GM21619 (cell line): ENCODE measurements at regions not wholly inside any gene's neighbourhood (a gene's known extent, or its start where the extent isn't known, plus 50 kb on each side); places are given as distances from the start of the nearest gene placed in this dataset.
"Not testable (repeated sequence)": the region's sequence is repeated elsewhere in the genome, so short reads cannot be mapped to it uniquely, and the experiment has no call there.

Experiments used
- ATAC-seq: cut with Tn5 transposase; IDR thresholded peaks from one replicate; pipeline ENCODE4 v1.9.1; 2021; ENCODE audit not compliant: unreplicated experiment

GRCh38 chr4:62550121-62550520 lies 1350.0 kb downstream of the ADGRL3 start:
- ATAC-seq, result no peak

DNA sequence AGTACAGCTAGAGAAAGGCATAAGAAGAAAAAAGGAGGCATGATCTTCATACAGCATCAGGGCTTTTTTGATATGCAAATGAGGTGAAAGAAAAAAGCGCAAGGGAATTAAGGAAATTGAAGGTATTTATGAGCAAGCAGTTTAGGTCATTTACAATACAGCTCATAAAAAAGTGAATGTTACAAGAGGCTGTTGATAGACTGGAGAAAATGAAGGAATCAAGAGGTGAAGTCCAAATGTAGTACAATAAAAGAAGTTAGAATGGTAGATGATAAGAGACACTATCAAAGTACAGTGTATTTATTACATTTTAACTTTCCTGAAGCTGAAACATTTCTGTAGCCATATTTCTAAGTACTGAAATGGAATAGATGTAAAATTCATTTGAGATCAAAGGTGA lies 1349.5 kb downstream of the ADGRL3 start:
- no peak for ATAC-seq

DNA sequence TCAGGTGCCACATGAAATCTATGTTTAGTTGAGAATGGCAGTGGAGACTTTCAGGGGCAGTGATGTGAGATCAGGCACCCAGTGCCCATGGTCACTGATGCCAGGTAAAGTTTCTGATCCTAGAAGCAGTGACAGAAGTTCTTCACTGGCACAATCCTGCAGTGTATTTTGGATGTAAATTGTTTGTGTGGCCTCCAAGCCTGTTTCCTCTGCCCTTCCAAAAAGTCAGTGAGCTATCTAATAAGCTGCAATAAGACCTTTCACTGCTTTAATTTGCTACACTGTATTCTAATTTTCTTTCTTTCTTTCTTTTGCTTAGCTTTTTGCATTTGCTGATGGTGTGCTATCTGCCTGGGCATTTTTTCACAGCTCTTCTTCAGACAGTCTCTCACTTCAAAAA lies 1348.6 kb downstream of the ADGRL3 start:
- no peak for ATAC-seq

GRCh38 chr4:62548108-62548524 lies 1348.0 kb downstream of the ADGRL3 start:
- ATAC-seq, result no peak

DNA sequence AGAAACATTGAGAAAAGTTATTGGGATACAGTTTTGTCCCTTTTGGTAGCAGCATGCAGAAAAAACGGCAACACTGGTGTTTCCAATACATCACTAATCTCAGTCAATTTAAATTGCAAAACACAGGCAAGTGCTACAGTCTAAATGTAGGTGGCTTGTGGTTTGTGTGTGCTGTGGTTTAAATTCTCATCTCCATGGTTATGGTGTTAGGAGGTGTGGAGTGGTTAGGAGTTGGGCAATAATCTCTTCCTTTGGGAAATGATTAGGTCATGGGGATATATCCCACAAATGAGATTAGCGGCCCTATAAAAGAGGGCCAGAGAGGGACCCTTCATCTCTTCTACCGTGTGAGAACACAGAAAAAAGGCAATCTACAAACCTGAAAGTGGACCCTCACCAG lies 1344.3 kb downstream of the ADGRL3 start:
- ATAC-seq, result no peak

DNA sequence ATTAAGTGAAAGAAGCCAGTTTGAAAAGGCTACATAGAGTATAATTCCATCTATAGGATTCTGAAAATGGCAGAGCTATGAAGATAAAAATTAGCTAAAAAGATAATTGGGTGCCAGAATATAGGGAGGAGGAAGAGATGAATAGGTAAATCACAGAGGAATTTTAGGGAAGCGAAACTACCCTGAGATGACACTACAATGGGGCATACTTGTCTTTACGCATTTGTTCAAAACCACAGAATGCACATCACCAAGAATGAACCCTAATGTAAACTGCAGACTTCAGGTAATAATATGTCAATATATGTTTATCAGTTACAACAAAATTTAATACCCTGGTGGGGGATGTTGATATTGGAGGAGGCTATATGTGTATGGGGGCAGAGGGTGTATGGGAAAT lies 1342.9 kb downstream of the ADGRL3 start:
- ATAC-seq, result no peak

- ATAC-seq, result no peak
Observed at GRCh38 chr4:62533573-62533972, 1333.4 kb downstream of the ADGRL3 start.

GRCh38 chr4:62531731-62532130 lies 1331.6 kb downstream of the ADGRL3 start:
- ATAC-seq, result no peak

DNA sequence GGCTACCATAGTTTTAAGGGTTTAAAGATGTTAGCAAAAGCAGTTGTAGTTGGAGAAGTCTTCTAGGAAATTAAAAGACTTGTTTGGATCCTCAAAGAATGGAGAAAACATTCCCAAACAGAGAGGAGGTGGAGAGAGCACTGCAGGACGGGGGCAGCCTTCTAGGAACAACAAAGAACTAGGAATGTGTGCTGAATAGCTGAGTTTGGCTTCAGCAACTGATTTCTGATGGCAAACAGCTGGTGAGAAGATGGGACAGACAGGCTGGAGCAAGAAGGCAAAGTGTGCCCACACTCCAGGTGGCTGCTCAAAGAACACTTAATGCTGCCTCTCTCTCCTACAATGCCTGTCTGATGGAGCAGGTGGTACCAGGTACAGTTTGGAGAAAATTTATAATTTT lies 1331.1 kb downstream of the ADGRL3 start:
- ATAC-seq, result no peak

DNA sequence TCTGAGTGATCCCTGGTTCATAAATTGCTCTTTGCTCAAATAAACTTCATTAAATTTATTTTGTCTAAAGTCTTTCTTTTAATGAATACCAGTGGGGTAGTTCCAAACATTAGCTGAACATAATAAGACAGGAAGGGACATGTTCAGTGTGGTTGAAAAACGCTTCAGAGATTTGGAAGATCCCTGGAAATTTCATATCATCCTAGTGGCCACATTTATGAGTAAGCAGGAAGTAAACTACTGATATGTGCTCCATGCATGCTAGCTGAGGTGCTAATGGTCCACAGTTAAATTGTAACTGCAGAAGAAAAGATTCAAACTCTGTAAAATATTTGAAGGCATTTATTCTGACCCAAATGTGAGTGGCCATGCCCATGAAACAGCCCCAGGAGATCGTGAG lies 1328.7 kb downstream of the ADGRL3 start:
- ATAC-seq, result no peak

DNA sequence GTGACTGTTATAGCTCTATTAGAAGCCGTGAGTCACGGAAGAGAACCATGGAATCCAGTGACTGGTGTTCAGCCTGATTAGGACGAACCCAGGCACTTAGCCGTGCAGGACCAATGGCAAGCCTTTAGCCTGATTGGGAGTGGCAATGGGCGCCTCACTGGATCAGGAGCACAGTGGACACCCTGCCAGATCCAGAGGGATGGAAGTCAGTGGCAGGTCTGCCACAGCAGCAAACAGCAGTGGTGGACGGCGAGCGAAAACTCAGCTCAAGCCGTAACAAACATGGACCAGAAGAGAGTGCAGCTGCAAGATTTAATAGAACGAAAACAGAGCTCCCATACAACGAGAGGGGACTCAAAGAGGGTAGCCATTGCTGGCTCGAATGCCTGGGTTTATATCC lies 1326.5 kb downstream of the ADGRL3 start:
- ATAC-seq, result no peak

DNA sequence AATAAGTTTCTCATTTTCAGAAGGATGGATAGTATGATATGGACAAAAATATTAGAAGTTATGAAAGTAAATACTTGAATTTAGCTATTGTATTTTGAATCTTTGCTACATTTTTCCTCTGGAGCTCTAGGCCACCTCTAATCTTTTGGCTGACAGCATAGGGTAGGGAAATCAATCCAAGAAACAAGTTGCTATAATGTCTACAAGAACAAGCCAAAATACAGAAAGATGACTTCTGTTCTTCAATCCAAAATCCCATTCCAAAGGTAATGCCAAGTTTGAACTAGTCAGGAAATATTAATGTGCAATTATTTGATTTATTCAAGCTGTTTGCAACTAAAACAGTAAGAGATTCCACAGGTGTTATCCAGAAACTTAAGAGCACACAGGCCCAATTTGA lies 1323.1 kb downstream of the ADGRL3 start:
- no peak for ATAC-seq

DNA sequence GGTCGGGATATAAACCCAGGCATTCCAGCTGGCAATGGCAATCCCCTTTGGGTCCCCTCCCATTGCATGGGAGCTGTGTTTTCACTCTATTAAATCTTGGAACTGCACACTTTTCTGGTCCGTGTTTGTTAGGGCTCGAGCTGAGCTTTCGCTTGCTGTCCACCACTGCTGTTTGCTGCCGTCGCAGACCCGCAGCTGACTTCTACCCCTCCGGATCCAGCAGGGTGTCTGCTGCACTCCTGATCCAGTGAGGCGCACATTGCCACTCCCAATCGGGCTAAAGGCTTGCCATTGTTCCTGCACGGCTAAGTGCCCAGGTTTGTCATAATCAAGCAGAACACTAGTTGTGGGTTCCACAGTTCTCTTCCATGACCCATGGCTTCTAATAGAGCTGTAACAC lies 1322.1 kb downstream of the ADGRL3 start:
- no peak for ATAC-seq

GRCh38 chr4:62517716-62518115 lies 1317.6 kb downstream of the ADGRL3 start:
- no peak for ATAC-seq

GRCh38 chr4:62513306-62513705 lies 1313.2 kb downstream of the ADGRL3 start:
- ATAC-seq, result no peak

- no peak for ATAC-seq
Observed at GRCh38 chr4:62512271-62512670, 1312.1 kb downstream of the ADGRL3 start.

DNA sequence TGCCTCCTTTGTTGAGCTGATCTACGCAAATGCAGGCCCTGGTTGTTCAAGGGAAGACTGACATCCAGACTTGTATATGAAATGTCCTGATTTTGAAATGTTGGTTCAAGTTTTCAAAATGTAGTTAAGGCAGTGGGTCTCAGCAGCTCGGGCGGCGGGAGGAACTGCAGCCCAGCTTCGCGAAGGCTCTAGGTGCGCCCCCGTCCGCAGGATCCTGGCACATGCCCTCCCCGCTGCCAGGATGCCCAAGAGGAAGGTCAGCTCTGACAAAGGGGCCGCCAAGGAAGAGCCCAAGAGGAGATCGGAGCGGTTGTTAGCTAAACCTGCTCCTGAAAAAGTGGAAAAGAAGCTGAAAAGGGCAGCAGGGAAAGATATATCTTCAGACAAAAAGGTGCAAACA lies 1310.1 kb downstream of the ADGRL3 start:
- ATAC-seq, result no peak

DNA sequence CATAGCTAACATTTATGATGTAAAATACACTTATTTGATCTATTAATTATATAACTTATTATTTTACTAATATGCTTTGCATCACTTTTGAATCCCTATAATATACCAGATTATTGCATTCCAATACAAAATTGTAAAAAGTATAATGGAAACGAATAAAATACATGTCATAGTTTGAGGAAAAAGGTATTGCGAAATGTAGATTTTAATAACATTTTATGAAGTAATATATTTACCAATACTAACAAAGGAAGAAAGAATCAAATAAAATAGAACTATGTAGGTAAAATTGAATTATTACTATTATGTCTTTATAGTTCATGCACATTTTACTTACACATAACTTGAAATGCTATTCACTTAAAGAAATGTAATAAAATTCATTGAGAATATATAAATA lies 1300.2 kb downstream of the ADGRL3 start:
- ATAC-seq, result no peak

DNA sequence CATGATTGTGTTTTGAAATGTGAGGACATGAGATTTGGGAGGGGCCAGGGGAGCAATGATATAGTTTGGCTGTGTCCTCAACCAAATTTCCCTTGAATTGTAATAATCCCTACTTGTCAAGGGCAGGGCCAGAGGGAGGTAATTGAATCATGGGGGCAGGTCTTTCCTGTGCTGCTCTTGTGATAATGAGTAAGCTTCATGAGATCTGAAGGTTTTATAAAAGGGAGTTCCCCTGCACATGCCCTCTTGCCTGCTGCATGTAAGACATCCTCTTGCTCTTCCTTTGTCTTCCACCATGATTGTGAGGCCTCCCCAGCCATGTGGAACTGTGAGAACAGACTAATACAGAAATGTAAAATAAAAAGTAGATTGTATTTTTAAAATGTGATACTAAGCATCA lies 1294.9 kb downstream of the ADGRL3 start:
- ATAC-seq, result no peak

GRCh38 chr4:62491756-62492155 lies 1291.6 kb downstream of the ADGRL3 start:
- not testable (repeated sequence) for ATAC-seq

GRCh38 chr4:62490635-62491034 lies 1290.5 kb downstream of the ADGRL3 start:
- ATAC-seq, result no peak

DNA sequence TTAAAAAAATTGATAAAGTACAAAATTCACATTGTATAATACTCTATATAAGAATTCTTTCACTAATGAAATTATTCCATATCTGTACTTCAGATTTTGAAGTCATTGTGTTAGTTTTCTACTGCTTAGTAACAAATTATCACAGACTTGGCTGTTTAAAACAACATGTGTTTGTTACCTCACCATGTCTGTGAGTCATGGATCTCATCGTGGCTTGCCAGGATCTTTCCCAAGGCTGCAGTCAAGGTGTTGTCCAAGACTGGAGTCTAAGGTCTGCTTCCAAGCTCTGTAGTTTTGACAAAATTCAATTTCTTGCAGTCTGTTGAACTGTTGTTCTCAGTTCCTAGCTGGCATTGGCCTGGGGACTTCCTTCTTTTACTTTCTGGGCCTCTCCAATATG lies 1286.9 kb downstream of the ADGRL3 start:
- no peak for ATAC-seq

DNA sequence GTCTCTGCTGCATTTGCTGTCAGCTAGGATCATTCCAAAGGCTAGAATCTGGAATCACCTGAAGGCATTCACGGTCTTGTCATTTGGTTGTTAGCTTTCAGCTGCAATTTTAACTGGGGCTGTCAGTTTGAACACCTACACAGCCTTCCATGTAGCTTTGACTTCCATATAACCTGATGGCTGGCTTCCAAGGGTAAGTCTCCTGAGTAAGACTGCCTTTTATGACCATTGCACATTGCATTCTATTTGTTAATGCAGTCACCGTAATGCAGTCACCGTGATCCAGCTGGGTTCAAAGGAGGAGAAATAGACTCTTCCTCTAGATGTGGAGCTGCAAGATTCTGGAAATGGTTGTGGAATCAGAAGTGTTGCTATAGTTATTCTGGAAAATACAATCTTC lies 1284.2 kb downstream of the ADGRL3 start:
- no peak for ATAC-seq

GRCh38 chr4:62482355-62482754 lies 1282.2 kb downstream of the ADGRL3 start:
- no peak for ATAC-seq
